GM19395 (cell line): ENCODE measurements at regions not wholly inside any gene's neighbourhood (a gene's known extent, or its start where the extent isn't known, plus 50 kb on each side); places are given as distances from the start of the nearest gene placed in this dataset.
"Not testable (repeated sequence)": the region's sequence is repeated elsewhere in the genome, so short reads cannot be mapped to it uniquely, and the experiment has no call there.

Source experiments
- ATAC-seq: cut with Tn5 transposase; IDR thresholded peaks from one replicate; pipeline ENCODE4 v1.9.1; 2021; ENCODE audit warnings: mild to moderate bottlenecking, moderate library complexity; ENCODE audit not compliant: unreplicated experiment

DNA sequence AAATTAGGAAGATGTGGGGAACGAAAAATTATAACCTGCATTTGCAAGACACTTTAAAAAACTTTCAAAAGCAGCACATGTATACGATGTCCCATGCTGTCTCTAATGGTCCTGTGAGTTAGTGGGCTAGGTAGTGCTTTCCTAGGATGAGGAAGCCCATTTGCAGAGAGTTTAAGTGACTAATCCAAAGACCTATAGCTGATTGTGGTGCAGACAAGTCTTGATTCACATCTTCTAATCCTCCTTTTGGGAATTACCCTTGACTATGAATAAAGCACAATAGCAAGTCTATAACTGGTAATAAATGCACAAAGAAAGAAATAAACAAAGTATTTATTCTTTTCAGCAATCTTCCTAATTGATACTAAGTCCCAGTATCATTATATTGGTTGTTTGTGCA, 234.6 kb upstream of the FANCL start:
- no peak for ATAC-seq

DNA sequence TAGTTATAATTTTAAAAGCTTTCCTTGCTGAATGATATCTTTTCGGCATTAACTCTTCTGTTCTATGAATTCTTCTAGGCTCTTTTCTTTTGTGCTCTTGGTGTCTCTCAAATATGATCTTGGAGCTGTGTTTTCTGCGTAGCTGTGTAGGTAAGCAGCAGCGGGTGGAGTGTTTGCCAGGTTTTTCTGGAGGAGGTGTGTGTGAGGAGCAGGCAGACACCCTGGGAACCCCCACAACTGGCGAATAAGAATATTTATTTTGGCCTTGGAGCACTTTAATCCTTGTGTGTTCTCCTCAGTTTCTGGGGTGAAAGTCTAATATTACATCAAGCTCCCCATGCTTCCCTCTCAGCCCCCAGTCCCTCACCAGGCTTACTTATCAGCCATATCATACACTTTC, 232.0 kb upstream of the FANCL start:
- ATAC-seq: no peak

- no peak for ATAC-seq
Observed at GRCh38 chr2:58466804-58467203, 225.7 kb upstream of the FANCL start.

- not testable (repeated sequence) for ATAC-seq
Observed at GRCh38 chr2:58466021-58466420, 224.9 kb upstream of the FANCL start.

DNA sequence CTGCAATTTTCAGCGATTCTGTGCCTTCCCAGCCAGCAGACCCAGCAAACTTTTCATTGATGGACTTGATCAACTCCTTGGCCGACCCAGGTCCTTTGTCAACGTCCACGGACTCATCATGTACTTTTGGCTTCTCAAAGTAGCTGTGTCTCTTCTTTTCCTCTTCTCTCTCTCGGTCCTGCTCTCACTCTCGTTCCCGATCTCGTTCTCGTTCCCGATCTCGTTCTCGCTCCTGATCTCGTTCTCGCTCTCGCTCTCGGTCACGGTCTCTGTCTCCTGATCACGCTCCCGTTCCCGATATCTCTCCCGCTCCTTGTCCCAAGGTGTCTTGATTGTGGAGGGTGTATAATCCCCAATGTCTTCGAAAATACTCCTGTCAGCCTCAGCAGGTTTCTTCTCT, 219.5 kb upstream of the FANCL start:
- no peak for ATAC-seq

GRCh38 chr2:58449286-58450010, 208.3 kb upstream of the FANCL start:
- peak; percentile 94 for ATAC-seq

- no peak for ATAC-seq
Observed at GRCh38 chr2:58448845-58449244, 207.7 kb upstream of the FANCL start.

- no peak for ATAC-seq
Observed at GRCh38 chr2:58448065-58448507, 207.0 kb upstream of the FANCL start.

DNA sequence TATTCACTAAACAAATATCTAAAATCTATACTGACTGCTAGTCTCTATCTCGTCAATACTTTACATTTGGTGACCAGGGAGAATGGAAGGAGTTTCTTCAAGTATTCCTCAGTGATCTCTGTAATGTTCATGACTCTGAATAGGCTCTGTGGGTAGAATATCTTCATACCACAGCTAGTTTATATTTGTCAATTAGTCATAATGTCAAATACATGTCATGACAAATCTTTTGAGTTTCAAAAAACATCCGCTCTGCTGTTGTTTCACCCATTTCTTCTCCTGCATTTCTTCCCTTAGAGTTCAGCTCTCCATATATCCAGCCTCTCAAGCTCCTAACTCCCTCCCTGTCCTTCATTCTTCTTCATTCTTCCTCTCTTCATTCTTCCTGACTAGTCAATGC, 206.5 kb upstream of the FANCL start:
- ATAC-seq: no peak

- ATAC-seq: no peak
Observed at GRCh38 chr2:58441643-58442042, 200.5 kb upstream of the FANCL start.

- ATAC-seq: no peak
Observed at GRCh38 chr2:58436872-58437271, 195.7 kb upstream of the FANCL start.

GRCh38 chr2:58435246-58435645, 194.1 kb upstream of the FANCL start:
- ATAC-seq: no peak

GRCh38 chr2:58434692-58435091, 193.6 kb upstream of the FANCL start:
- no peak for ATAC-seq

- ATAC-seq: no peak
Observed at GRCh38 chr2:58432491-58433170, 191.5 kb upstream of the FANCL start.

DNA sequence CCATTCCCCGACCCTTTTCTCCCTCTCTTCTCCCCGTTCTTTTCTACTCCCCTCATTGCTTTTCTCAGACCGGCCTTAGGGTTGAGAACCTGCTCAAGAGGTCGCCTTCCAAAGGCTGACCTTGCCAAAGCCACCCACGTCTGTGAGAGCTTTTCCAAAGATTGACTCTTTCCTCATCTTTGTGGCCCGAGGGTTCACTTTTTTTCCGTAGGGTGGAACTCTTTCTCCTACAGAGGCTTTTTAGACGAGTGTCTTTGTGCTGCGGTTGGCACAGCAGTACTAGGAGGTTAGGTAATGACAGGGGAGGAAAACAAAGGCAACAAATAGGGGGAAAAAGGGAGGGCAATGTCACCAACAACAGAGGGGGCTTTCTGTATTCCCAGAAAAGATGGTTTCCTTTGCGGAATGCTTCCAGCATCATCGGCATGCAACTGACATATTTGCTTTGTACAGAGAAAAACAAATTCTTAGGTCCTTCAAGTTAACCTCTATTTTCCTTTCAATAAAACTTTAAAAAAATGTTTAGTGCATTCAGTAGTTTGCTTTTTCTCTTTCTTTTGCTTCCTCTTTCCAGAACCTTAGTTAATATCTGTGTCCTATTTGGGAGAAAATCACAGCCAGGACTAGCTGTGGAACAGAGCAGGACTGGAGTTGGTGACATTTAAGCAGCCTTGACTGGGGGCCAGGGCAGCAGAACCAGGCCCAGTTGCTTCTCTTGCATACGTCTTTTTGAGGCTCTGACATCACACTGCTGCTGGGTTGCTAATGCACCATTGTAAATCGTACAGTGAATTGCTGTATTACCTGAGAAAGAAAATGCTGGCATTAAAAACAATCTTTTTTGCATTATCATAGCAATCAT, 188.1 kb upstream of the FANCL start:
- no peak for ATAC-seq

GRCh38 chr2:58428096-58429013, 187.2 kb upstream of the FANCL start:
- ATAC-seq: peak; percentile 60

DNA sequence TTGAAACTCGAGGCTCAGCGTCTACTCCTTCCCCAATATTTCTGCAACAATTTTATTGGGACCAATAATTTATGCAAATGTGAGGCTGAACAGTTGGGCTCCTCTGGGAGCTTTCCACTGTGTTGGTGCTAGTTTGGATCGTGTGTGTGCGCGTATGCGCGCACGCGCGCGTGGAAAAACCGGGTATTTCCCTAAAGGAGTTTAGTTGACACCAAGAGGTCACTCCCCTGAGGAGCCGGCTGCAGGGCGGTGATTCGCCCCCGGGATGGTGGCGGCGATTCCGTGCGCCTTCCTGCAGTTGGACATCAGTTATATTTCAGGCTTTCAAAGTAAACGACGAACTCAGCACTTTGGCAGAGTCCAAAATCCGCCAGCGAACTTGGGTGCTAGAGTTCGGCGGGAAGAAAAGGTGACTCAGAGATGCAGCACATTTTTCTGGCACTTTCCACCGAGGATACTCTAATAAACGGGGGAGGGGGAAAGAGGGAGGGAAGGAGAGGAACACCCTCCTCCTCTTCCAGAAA, 186.5 kb upstream of the FANCL start:
- peak; percentile 17 for ATAC-seq

GRCh38 chr2:58425368-58425767, 184.2 kb upstream of the FANCL start:
- no peak for ATAC-seq

- ATAC-seq: no peak
Observed at GRCh38 chr2:58419983-58420382, 178.9 kb upstream of the FANCL start.

GRCh38 chr2:58416696-58417095, 175.6 kb upstream of the FANCL start:
- no peak for ATAC-seq
